ENCODE measurements at regions not wholly inside any gene's neighbourhood (a gene's known extent, or its start where the extent isn't known, plus 50 kb on each side); places are given as distances from the start of the nearest gene placed in this dataset.

- no peak overlapping the region for H3K27ac ChIP-seq
- no peak for DNase-seq
- intact Hi-C loops (cut with DNase I; ENCODE audit: low total_unique reads): no loop called here
- H3K36me3 ChIP-seq: no peaks in the 10 kb centered on the region
- WGBS, 5 donors: 75 to 90% (median 79%) methylated on average over 3 of the region's 3 CpGs
- H3K4me3 ChIP-seq: no peak overlapping the region
- H3K9me3 ChIP-seq: peaks cover 0 to 13% (median 4%) of the 10 kb centered on the region in 8 donors
- no peaks in the 10 kb centered on the region for H3K4me1 ChIP-seq
- no peak for TF ChIP-seq POLR2AphosphoS5 (IDR thresholded peaks at IDR 0.05)
- TF ChIP-seq POLR2A (IDR thresholded peaks at IDR 0.05): no peak
- no peak for TF ChIP-seq CTCF (IDR thresholded peaks at IDR 0.05 in 8 of 11, conservative IDR thresholded peaks at IDR 0.05 in 3 of 11)
- H3K27me3 ChIP-seq (replicated peaks in 1 of 7): no peaks in the 10 kb centered on the region
Observed at GRCh38 chr17:57203040-57203439, 53.3 kb upstream of the MSI2 start.
